GM19328 (cell line): ENCODE measurements at regions not wholly inside any gene's neighbourhood (a gene's known extent, or its start where the extent isn't known, plus 50 kb on each side); places are given as distances from the start of the nearest gene placed in this dataset.

Source experiments
- ATAC-seq: cut with Tn5 transposase; IDR thresholded peaks from one replicate; pipeline ENCODE4 v1.9.1; 2021; ENCODE audit warnings: mild to moderate bottlenecking, moderate library complexity; ENCODE audit not compliant: unreplicated experiment

- ATAC-seq = no peak
Measured at GRCh38 chr16:59324462-59324861, 590.3 kb upstream of the GOT2 start.

- no peak for ATAC-seq
Measured at GRCh38 chr16:59320657-59321056, 586.5 kb upstream of the GOT2 start.

- ATAC-seq = no peak
Measured at GRCh38 chr16:59319871-59320270, 585.8 kb upstream of the GOT2 start.

- no peak for ATAC-seq
Measured at GRCh38 chr16:59305850-59306249, 571.7 kb upstream of the GOT2 start.

- no peak for ATAC-seq
Measured at GRCh38 chr16:59296888-59297287, 562.8 kb upstream of the GOT2 start.

GRCh38 chr16:59295993-59296736, 562.0 kb upstream of the GOT2 start:
- ATAC-seq = no peak

GRCh38 chr16:59295474-59295873, 561.4 kb upstream of the GOT2 start:
- no peak for ATAC-seq

GRCh38 chr16:59290718-59291117, 556.6 kb upstream of the GOT2 start:
- ATAC-seq = no peak

- no peak for ATAC-seq
Measured at GRCh38 chr16:59289151-59289550, 555.0 kb upstream of the GOT2 start.

GRCh38 chr16:59274141-59274540, 540.0 kb upstream of the GOT2 start:
- ATAC-seq = no peak

GRCh38 chr16:59263955-59264354, 529.8 kb upstream of the GOT2 start:
- no peak for ATAC-seq

GRCh38 chr16:59260892-59261291, 526.8 kb upstream of the GOT2 start:
- no peak for ATAC-seq

- no peak for ATAC-seq
Measured at GRCh38 chr16:59259950-59260319, 525.8 kb upstream of the GOT2 start.

- ATAC-seq = no peak
Measured at GRCh38 chr16:59259074-59259949, 525.2 kb upstream of the GOT2 start.

GRCh38 chr16:59252317-59252716, 518.2 kb upstream of the GOT2 start:
- no peak for ATAC-seq

- ATAC-seq = no peak
Measured at GRCh38 chr16:59249011-59249410, 514.9 kb upstream of the GOT2 start.

- no peak for ATAC-seq
Measured at GRCh38 chr16:59242556-59242955, 508.4 kb upstream of the GOT2 start.

GRCh38 chr16:59238246-59238645, 504.1 kb upstream of the GOT2 start:
- ATAC-seq = no peak

GRCh38 chr16:59236804-59237458, 502.8 kb upstream of the GOT2 start:
- no peak for ATAC-seq

- ATAC-seq = no peak
Measured at GRCh38 chr16:59224401-59224800, 490.3 kb upstream of the GOT2 start.

GRCh38 chr16:59220011-59220410, 485.9 kb upstream of the GOT2 start:
- ATAC-seq = no peak

GRCh38 chr16:59216291-59216690, 482.2 kb upstream of the GOT2 start:
- no peak for ATAC-seq
